WTC11 (cell line): ENCODE measurements at regions not wholly inside any gene's neighbourhood (a gene's known extent, or its start where the extent isn't known, plus 50 kb on each side); places are given as distances from the start of the nearest gene placed in this dataset.

Source experiments
- ATAC-seq: fragments of 200-7000 bp; cut with Tn5 transposase; 2 replicates; pipeline ENCODE4 v1.10.0; 2021; ENCODE audit warnings: mild to moderate bottlenecking, moderate library complexity
- CTCF ChIA-PET: fragments of 300-600 bp; sonication (Branson Sonifier 250); formaldehyde crosslinking; loops from one replicate; lab custom pipeline; 2021; ENCODE audit warnings: antibody characterized with exemption; lab: Charles Lee
- POLR2A ChIA-PET: fragments of 350-600 bp; sonication (Branson Sonifier 250); formaldehyde crosslinking; loops from one replicate; lab custom pipeline; 2021; ENCODE audit warnings: antibody characterized with exemption; lab: Charles Lee
- DNase-seq: peaks from one replicate; pipeline ENCODE4 v3.0.0; 2021; ENCODE audit warnings: low spot score
- H3K27ac Mint-ChIP-seq: 2 replicates; pipeline ENCODE4 v1.8.0; 2021; ENCODE audit warnings: mixed read lengths
- H3K27me3 Mint-ChIP-seq: 2 replicates; pipeline ENCODE4 v1.8.0; 2021; ENCODE audit warnings: low read depth, mild to moderate bottlenecking, moderate library complexity, mixed read lengths
- H3K36me3 Mint-ChIP-seq: 2 replicates; pipeline ENCODE4 v1.8.0; 2021; ENCODE audit warnings: mixed read lengths
- H3K4me1 Mint-ChIP-seq: 2 replicates; pipeline ENCODE4 v1.8.0; 2022; ENCODE audit warnings: mixed read lengths
- H3K4me3 Mint-ChIP-seq: 2 replicates; pipeline ENCODE4 v1.8.0; 2021; ENCODE audit warnings: mild to moderate bottlenecking, moderate library complexity, mixed read lengths
- H3K9me3 Mint-ChIP-seq: 2 replicates; pipeline ENCODE4 v1.8.0; 2021; ENCODE audit warnings: mixed read lengths
- ATF1 ChIP-seq: sonication (generic); formaldehyde crosslinking; IDR thresholded peaks from 2 replicates; pipeline ENCODE4 v1.8.1; 2023; ENCODE audit warnings: mild to moderate bottlenecking, moderate library complexity, missing genetic modification reagents
- ATF3 ChIP-seq: sonication (generic); formaldehyde crosslinking; conservative IDR thresholded peaks from 2 replicates; pipeline ENCODE4 v1.8.1; 2022; ENCODE audit warnings: mild to moderate bottlenecking, missing genetic modification reagents
- E2F4 ChIP-seq: sonication (generic); formaldehyde crosslinking; IDR thresholded peaks from 2 replicates; pipeline ENCODE4 v1.8.1; 2022; ENCODE audit warnings: low read depth, mild to moderate bottlenecking, moderate library complexity, missing genetic modification reagents, borderline replicate concordance
- ELF4 ChIP-seq: sonication (generic); formaldehyde crosslinking; IDR thresholded peaks from 2 replicates; pipeline ENCODE4 v1.8.1; 2022; ENCODE audit warnings: low read depth, mild to moderate bottlenecking, moderate library complexity, missing genetic modification reagents
- ERG ChIP-seq: fragments of 250-450 bp; sonication (Bioruptor Pico); IDR thresholded peaks from 2 replicates; pipeline ENCODE4 v1.8.0; 2021; ENCODE audit warnings: mild to moderate bottlenecking
- ESRRA ChIP-seq: sonication (generic); formaldehyde crosslinking; IDR thresholded peaks from 2 replicates; pipeline ENCODE4 v1.8.1; 2022; ENCODE audit warnings: mild to moderate bottlenecking, missing genetic modification reagents, borderline replicate concordance
- ETV6 ChIP-seq: sonication (generic); formaldehyde crosslinking; IDR thresholded peaks from 2 replicates; pipeline ENCODE4 v1.8.1; 2022; ENCODE audit warnings: mild to moderate bottlenecking, missing genetic modification reagents
- GRHL2 ChIP-seq: fragments of 250-450 bp; sonication (Bioruptor Pico); IDR thresholded peaks from 2 replicates; pipeline ENCODE4 v1.8.0; 2022; ENCODE audit warnings: mild to moderate bottlenecking, moderate library complexity; ENCODE audit not compliant: insufficient replicate concordance, severe bottlenecking
- HMGA2 ChIP-seq: fragments of 250-450 bp; sonication (Bioruptor Pico); IDR thresholded peaks from 2 replicates; pipeline ENCODE4 v1.4.0; 2021; ENCODE audit warnings: mild to moderate bottlenecking, moderate library complexity
- MLX ChIP-seq: sonication (generic); formaldehyde crosslinking; IDR thresholded peaks from 2 replicates; pipeline ENCODE4 v1.8.1; 2023; ENCODE audit warnings: mild to moderate bottlenecking, missing genetic modification reagents, moderate library complexity
- MXD4 ChIP-seq: fragments of 250-450 bp; sonication (Bioruptor Pico); IDR thresholded peaks from 2 replicates; pipeline ENCODE4 v1.8.0; 2021; ENCODE audit warnings: mild to moderate bottlenecking, moderate library complexity, borderline replicate concordance
- NFE2L1 ChIP-seq: sonication (generic); formaldehyde crosslinking; IDR thresholded peaks from 2 replicates; pipeline ENCODE4 v1.8.1; 2023; ENCODE audit warnings: missing genetic modification reagents
- PREB ChIP-seq: sonication (generic); formaldehyde crosslinking; IDR thresholded peaks from 2 replicates; pipeline ENCODE4 v1.8.1; 2022; ENCODE audit warnings: mild to moderate bottlenecking, missing genetic modification reagents, moderate library complexity, borderline replicate concordance
- RORB ChIP-seq: fragments of 250-450 bp; sonication (Bioruptor Pico); IDR thresholded peaks from 2 replicates; pipeline ENCODE4 v1.9.0; 2021; ENCODE audit warnings: mild to moderate bottlenecking
- SMAD4 ChIP-seq: sonication (generic); formaldehyde crosslinking; IDR thresholded peaks from 2 replicates; pipeline ENCODE4 v1.8.0; 2022; ENCODE audit warnings: mild to moderate bottlenecking, missing genetic modification reagents
- TEAD4 ChIP-seq: sonication (generic); formaldehyde crosslinking; IDR thresholded peaks from 2 replicates; pipeline ENCODE4 v1.8.0; 2022; ENCODE audit warnings: mild to moderate bottlenecking, missing genetic modification reagents
- TP53 ChIP-seq: sonication (generic); formaldehyde crosslinking; IDR thresholded peaks from 2 replicates; pipeline ENCODE4 v1.8.1; 2023; ENCODE audit warnings: mild to moderate bottlenecking, missing genetic modification reagents
- ZBTB43 ChIP-seq: sonication (generic); formaldehyde crosslinking; IDR thresholded peaks from 2 replicates; pipeline ENCODE4 v1.8.1; 2023; ENCODE audit warnings: mild to moderate bottlenecking, missing genetic modification reagents
- ZNF138 ChIP-seq: sonication (generic); formaldehyde crosslinking; conservative IDR thresholded peaks from 2 replicates; pipeline ENCODE4 v1.8.1; 2022; ENCODE audit warnings: mild to moderate bottlenecking, moderate library complexity, missing genetic modification reagents
- ZNF317 ChIP-seq: sonication (generic); formaldehyde crosslinking; IDR thresholded peaks from 2 replicates; pipeline ENCODE4 v1.8.1; 2023; ENCODE audit warnings: low read depth, mild to moderate bottlenecking, moderate library complexity, missing genetic modification reagents, borderline replicate concordance
- ZSCAN18 ChIP-seq: fragments of 250-450 bp; sonication (Bioruptor Pico); IDR thresholded peaks from 2 replicates; pipeline ENCODE4 v2.1.2; 2022; ENCODE audit warnings: mild to moderate bottlenecking, moderate library complexity

- CTCF ChIA-PET = no interaction called here
- POLR2A ChIA-PET = no interaction called here
- Mint-ChIP-seq H3K36me3 (no peaks in the 10 kb centered on the region), H3K27ac (no peak overlapping the region), H3K27me3 (no peaks in the 10 kb centered on the region), H3K4me1 (peaks cover 12% of the 10 kb centered on the region), H3K9me3 (0 out of 2 replicates have a peak, but pooled peaks cover 9% of the 10 kb centered on the region), H3K4me3 (no peak overlapping the region)
- DNase-seq = no peak
- TF ChIP-seq NFE2L1 (CRISPR knock-in tag) (no peak), TP53 (CRISPR knock-in tag) (no peak), ATF1 (CRISPR knock-in tag) (no peak)
- no peak for ATAC-seq
Measured at GRCh38 chr2:139237023-139237422, 456.8 kb upstream of the NXPH2 start.

GRCh38 chr2:139230881-139231280, 450.7 kb upstream of the NXPH2 start:
- Mint-ChIP-seq H3K27ac (no peak overlapping the region), H3K9me3 (no peaks in the 10 kb centered on the region), H3K27me3 (no peaks in the 10 kb centered on the region), H3K4me1 (peaks cover 12% of the 10 kb centered on the region), H3K36me3 (no peaks in the 10 kb centered on the region), H3K4me3 (no peak overlapping the region)
- TF ChIP-seq ZNF317 (CRISPR knock-in tag) (no peak), NFE2L1 (CRISPR knock-in tag) (no peak), RORB (no peak), MLX (CRISPR knock-in tag) (no peak), ZBTB43 (CRISPR knock-in tag) (no peak), ESRRA (CRISPR knock-in tag) (no peak), E2F4 (CRISPR knock-in tag) (no peak), SMAD4 (CRISPR knock-in tag) (no peak), ZSCAN18 (no peak), MXD4 (CRISPR knock-in tag) (no peak), HMGA2 (CRISPR knock-in tag) (no peak), ATF3 (CRISPR knock-in tag) (no peak)
- ATAC-seq = no peak
- ChIA-PET POLR2A (no interaction called here), CTCF (no interaction called here)
- no peak for DNase-seq

- H3K4me1 Mint-ChIP-seq = peaks cover 3% of the 10 kb centered on the region; the same call in 1 of the 2 replicates
- ATAC-seq = no peak
- no peaks in the 10 kb centered on the region for H3K27me3 Mint-ChIP-seq
- H3K36me3 Mint-ChIP-seq = no peaks in the 10 kb centered on the region
- no peak for TF ChIP-seq GRHL2 (CRISPR knock-in tag)
- TF ChIP-seq ZNF138 = no peak
- TF ChIP-seq ETV6 (CRISPR knock-in tag) = no peak
- no peak for TF ChIP-seq TEAD4 (CRISPR knock-in tag)
- no peak for TF ChIP-seq ERG (CRISPR knock-in tag)
- no peak for TF ChIP-seq ATF1 (CRISPR knock-in tag)
- TF ChIP-seq PREB (CRISPR knock-in tag) = no peak
- TF ChIP-seq ELF4 (CRISPR knock-in tag) = no peak
- TF ChIP-seq, all 79 proteins: peak for 0
- ChIA-PET POLR2A (no interaction called here), CTCF (no interaction called here)
- no peaks in the 10 kb centered on the region for H3K9me3 Mint-ChIP-seq
- H3K4me3 Mint-ChIP-seq = no peak overlapping the region
- H3K27ac Mint-ChIP-seq = no peak overlapping the region
- no peak for DNase-seq
Measured at GRCh38 chr2:139228276-139228675, 448.1 kb upstream of the NXPH2 start.
